ENCODE measurements at regions not wholly inside any gene's neighbourhood (a gene's known extent, or its start where the extent isn't known, plus 50 kb on each side); places are given as distances from the start of the nearest gene placed in this dataset.

DNA sequence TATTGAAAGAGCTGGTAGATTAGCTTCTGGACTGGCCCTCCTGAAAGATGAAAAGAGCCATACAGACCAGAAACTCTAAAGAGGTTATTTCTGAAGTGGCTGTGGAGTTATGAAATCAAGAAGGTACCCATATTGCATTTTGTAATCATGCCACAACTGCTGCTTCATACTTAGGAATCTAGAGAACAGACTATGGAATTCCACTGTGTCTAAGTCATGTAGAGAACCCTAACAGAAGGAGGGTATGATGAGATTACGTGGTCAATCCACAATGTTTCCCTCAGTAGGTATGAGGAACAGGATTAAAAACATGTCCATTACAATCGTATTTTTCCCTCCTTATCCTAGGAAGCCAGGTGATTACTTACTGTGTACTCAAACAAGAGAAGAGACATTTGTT lies 708.8 kb downstream of the RERGL start:
- H3K27me3 ChIP-seq, result no peaks in the 10 kb centered on the region
- no peaks in the 10 kb centered on the region for H3K36me3 ChIP-seq
- intact Hi-C loops (cut with DNase I), result no loop called here
- no peaks in the 10 kb centered on the region for H3K4me1 ChIP-seq
- H3K27ac ChIP-seq, result no peak overlapping the region
- DNase-seq, result no peak
- H3K9me3 ChIP-seq, result no peaks in the 10 kb centered on the region
- H3K4me3 ChIP-seq, result no peak overlapping the region
- TF ChIP-seq, protein P1, sequence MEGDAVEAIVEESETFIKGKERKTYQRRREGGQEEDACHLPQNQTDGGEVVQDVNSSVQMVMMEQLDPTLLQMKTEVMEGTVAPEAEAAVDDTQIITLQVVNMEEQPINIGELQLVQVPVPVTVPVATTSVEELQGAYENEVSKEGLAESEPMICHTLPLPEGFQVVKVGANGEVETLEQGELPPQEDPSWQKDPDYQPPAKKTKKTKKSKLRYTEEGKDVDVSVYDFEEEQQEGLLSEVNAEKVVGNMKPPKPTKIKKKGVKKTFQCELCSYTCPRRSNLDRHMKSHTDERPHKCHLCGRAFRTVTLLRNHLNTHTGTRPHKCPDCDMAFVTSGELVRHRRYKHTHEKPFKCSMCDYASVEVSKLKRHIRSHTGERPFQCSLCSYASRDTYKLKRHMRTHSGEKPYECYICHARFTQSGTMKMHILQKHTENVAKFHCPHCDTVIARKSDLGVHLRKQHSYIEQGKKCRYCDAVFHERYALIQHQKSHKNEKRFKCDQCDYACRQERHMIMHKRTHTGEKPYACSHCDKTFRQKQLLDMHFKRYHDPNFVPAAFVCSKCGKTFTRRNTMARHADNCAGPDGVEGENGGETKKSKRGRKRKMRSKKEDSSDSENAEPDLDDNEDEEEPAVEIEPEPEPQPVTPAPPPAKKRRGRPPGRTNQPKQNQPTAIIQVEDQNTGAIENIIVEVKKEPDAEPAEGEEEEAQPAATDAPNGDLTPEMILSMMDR (IDR thresholded peaks at IDR 0.05), result no peak
- TF ChIP-seq POLR2AphosphoS5 (IDR thresholded peaks at IDR 0.05) (no peak), POLR2A (IDR thresholded peaks at IDR 0.05) (no peak), EP300 (IDR thresholded peaks at IDR 0.05) (no peak)
- WGBS, 2 donors, result 25 to 68% methylated on average over 2 of the region's 2 CpGs

DNA sequence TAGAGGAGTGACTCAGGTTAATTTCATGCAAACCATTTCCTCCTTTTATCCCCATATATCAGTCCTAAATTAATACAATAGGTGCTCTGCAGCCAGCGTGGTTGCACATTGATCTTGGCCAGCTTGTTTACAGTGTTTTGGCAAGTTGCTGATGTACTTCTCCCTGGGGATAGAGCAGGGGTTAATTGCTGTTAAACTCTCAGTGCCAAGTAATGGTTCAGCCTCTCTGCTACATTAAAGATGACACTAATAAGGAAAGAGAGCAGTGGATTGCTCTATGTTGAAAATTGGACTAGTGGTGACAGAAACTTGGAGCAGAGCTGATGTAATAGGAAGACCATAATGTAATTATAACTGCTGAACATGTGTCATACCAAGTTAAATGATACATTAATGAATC lies 717.5 kb downstream of the RERGL start:
- 41 to 49% methylated on average over 1 of the region's 1 CpG for WGBS, 2 donors
- intact Hi-C loops (cut with DNase I), result no loop called here

DNA sequence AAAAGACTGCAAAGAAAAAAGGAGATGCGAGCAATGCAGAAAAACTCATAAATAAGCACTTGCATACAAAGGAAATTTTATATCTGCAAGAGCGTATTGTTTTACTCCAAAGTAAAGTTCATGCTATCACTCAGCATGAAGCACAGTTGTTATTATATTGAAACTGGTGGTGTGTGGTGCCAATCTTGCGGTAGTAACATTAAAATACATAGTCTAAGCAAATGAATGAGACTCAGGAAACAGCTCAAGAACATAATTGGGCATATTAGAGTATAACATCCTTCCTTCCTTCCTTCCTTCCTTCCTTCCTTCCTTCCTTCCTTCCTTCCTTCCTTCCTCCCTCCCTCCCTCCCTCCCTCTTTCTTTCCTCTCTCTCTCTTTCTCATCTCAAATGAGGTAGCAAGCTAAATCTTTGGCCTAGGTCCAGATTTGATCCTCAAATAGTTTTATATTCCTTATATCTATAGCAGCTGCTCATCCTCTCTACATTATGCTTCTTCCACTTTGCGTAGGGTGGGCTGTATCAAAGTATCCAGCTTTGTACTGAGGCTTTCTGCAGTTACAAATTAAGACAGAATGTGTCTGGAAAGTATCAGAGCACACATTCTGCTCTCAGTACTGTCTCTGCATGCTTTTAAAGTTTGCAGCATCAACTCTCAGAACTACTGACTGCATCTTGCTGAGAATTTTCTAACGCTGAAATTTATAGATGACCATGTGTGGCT lies 718.3 kb downstream of the RERGL start:
- no peak for DNase-seq
- Histone ChIP-seq H3K4me3 (no peak overlapping the region), H3K27ac (no peak overlapping the region), H3K36me3 (no peaks in the 10 kb centered on the region), H3K27me3 (no peaks in the 10 kb centered on the region), H3K9me3 (no peaks in the 10 kb centered on the region), H3K4me1 (peaks cover 0 to 8% (median 2%) of the 10 kb centered on the region in 4 donors)
- TF ChIP-seq POLR2A (IDR thresholded peaks at IDR 0.05), result no peak
- TF ChIP-seq, protein P1 (IDR thresholded peaks at IDR 0.05), result no peak
- TF ChIP-seq EP300 (IDR thresholded peaks at IDR 0.05), result no peak
- no peak for TF ChIP-seq POLR2AphosphoS5 (IDR thresholded peaks at IDR 0.05)
- 74 to 78% methylated on average over 5 of the region's 5 CpGs for WGBS, 2 donors
- intact Hi-C loops (cut with DNase I), result no loop called here

More for the DNA sequence above, 717.5 kb downstream of the RERGL start:
- H3K4me3 ChIP-seq, result no peak overlapping the region
- TF ChIP-seq, protein P1 (IDR thresholded peaks at IDR 0.05), result no peak
- TF ChIP-seq POLR2AphosphoS5 (IDR thresholded peaks at IDR 0.05), result no peak
- H3K36me3 ChIP-seq, result no peaks in the 10 kb centered on the region
- DNase-seq, result no peak
- no peak overlapping the region for H3K27ac ChIP-seq
- H3K27me3 ChIP-seq, result no peaks in the 10 kb centered on the region
- H3K9me3 ChIP-seq, result no peaks in the 10 kb centered on the region
- H3K4me1 ChIP-seq, result peaks cover 0 to 8% (median 2%) of the 10 kb centered on the region in 4 donors

DNA sequence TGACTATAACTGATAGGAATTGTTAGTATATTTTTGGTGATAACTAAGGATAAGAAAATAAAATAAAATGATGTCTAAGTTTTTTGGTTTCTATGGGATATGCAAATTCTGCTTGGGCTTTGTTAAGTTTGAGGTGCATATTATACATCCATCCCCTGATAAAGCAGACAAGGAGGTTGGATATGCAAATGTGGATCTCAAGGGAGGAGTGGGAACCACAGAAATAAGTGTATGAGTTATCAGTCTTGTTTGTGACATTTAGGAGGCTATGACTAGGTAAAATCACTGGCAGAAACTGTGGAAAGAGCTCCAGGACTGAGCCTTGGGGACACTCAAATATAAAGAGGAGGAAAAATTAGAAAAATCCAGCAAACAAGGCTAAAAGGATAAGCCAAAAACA lies 719.4 kb downstream of the RERGL start:
- Histone ChIP-seq H3K9me3 (no peaks in the 10 kb centered on the region), H3K27me3 (no peaks in the 10 kb centered on the region), H3K27ac (no peak overlapping the region), H3K36me3 (no peaks in the 10 kb centered on the region), H3K4me1 (peaks cover 0 to 8% (median 2%) of the 10 kb centered on the region in 4 donors), H3K4me3 (no peak overlapping the region)
- no peak for TF ChIP-seq POLR2AphosphoS5 (IDR thresholded peaks at IDR 0.05)
- TF ChIP-seq, protein P1 (IDR thresholded peaks at IDR 0.05), result no peak
- no peak for TF ChIP-seq EP300 (IDR thresholded peaks at IDR 0.05)
- no peak for TF ChIP-seq POLR2A (IDR thresholded peaks at IDR 0.05)
- intact Hi-C loops (cut with DNase I), result no loop called here
- DNase-seq, result no peak

DNA sequence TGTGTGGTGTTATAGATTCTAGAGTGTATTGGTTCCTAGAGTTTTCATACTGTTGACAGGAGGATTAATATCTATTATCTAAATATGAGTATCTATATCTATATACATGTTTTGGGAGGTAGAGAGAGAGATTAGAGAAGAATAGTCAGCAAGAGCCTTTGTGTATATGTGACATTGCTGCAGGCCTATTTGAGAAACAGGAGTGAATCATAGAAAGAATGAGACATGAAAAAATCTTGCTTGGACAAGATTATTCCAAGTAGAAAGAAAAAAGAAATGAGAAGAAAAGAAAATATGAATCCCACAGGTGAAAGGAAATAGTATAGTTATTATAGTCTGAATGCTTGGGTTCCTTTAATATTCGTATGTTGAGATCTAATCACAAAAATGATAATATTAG lies 720.4 kb downstream of the RERGL start:
- TF ChIP-seq EP300 (IDR thresholded peaks at IDR 0.05) (no peak), POLR2AphosphoS5 (IDR thresholded peaks at IDR 0.05) (no peak)
- TF ChIP-seq, protein P1 (IDR thresholded peaks at IDR 0.05), result no peak
- Histone ChIP-seq H3K9me3 (no peaks in the 10 kb centered on the region), H3K4me3 (no peak overlapping the region), H3K27ac (no peak overlapping the region), H3K36me3 (no peaks in the 10 kb centered on the region), H3K27me3 (no peaks in the 10 kb centered on the region), H3K4me1 (peaks cover 0 to 8% (median 2%) of the 10 kb centered on the region in 4 donors)
- WGBS, 2 donors, result 77 to 90% methylated on average over 1 of the region's 1 CpG
- no peak for DNase-seq
- intact Hi-C loops (cut with DNase I), result no loop called here
